IPS-20b (cell line): ENCODE measurements at regions not wholly inside any gene's neighbourhood (a gene's known extent, or its start where the extent isn't known, plus 50 kb on each side); places are given as distances from the start of the nearest gene placed in this dataset.

Experiments used
- H3K27ac ChIP-seq: one replicate; pipeline ENCODE4 v1.5.1; 2013; ENCODE audit warnings: low read length
- H3K27me3 ChIP-seq: 2 replicates; pipeline ENCODE4 v1.6.1; 2013; ENCODE audit warnings: mild to moderate bottlenecking, low read length, inconsistent platforms; ENCODE audit not compliant: insufficient read depth
- H3K36me3 ChIP-seq: 2 replicates; pipeline ENCODE4 v1.6.1; 2013; ENCODE audit warnings: low read depth, mild to moderate bottlenecking, inconsistent platforms, low read length, moderate library complexity; ENCODE audit not compliant: insufficient read depth
- H3K4me1 ChIP-seq: 2 replicates; pipeline ENCODE4 v1.6.1; 2013; ENCODE audit warnings: mild to moderate bottlenecking, control low read depth, inconsistent platforms, low read length, moderate library complexity; ENCODE audit not compliant: insufficient read depth
- H3K4me3 ChIP-seq: 2 replicates; pipeline ENCODE4 v1.5.1; 2013; ENCODE audit warnings: mild to moderate bottlenecking, low read length, inconsistent platforms
- H3K9ac ChIP-seq: 2 replicates; pipeline ENCODE4 v1.6.1; 2013; ENCODE audit warnings: low read depth, mild to moderate bottlenecking, inconsistent platforms, low read length, moderate library complexity
- H3K9me3 ChIP-seq: 2 replicates; pipeline ENCODE4 v1.6.1; 2013; ENCODE audit warnings: mild to moderate bottlenecking, low read depth, low read length, inconsistent platforms; ENCODE audit not compliant: insufficient read depth

- Histone ChIP-seq H3K27ac (no peak overlapping the region), H3K9ac (no peak overlapping the region), H3K36me3 (no peaks in the 10 kb centered on the region), H3K9me3 (peaks cover 9% of the 10 kb centered on the region; the same call in 1 of the 2 replicates), H3K4me1 (no peaks in the 10 kb centered on the region), H3K27me3 (no peaks in the 10 kb centered on the region), H3K4me3 (no peak overlapping the region)
Measured at GRCh38 chr5:27962198-27962597, 923.8 kb upstream of the CDH9 start.

GRCh38 chr5:27947088-27947487 lies 908.7 kb upstream of the CDH9 start:
- no peaks in the 10 kb centered on the region for H3K36me3 ChIP-seq
- H3K4me3 ChIP-seq = no peak overlapping the region
- H3K27me3 ChIP-seq = no peaks in the 10 kb centered on the region
- H3K4me1 ChIP-seq = no peaks in the 10 kb centered on the region
- H3K9me3 ChIP-seq = no peaks in the 10 kb centered on the region
- no peak overlapping the region for H3K9ac ChIP-seq
- no peak overlapping the region for H3K27ac ChIP-seq

- Histone ChIP-seq H3K4me1 (no peaks in the 10 kb centered on the region), H3K4me3 (no peak overlapping the region), H3K27me3 (no peaks in the 10 kb centered on the region), H3K36me3 (no peaks in the 10 kb centered on the region), H3K9ac (no peak overlapping the region), H3K27ac (no peak overlapping the region), H3K9me3 (no peaks in the 10 kb centered on the region)
Measured at GRCh38 chr5:27944471-27944870, 906.1 kb upstream of the CDH9 start.

- H3K4me1 ChIP-seq = no peaks in the 10 kb centered on the region
- no peaks in the 10 kb centered on the region for H3K27me3 ChIP-seq
- no peak overlapping the region for H3K4me3 ChIP-seq
- H3K9ac ChIP-seq = no peak overlapping the region
- no peaks in the 10 kb centered on the region for H3K9me3 ChIP-seq
- no peak overlapping the region for H3K27ac ChIP-seq
- H3K36me3 ChIP-seq = no peaks in the 10 kb centered on the region
Measured at GRCh38 chr5:27938989-27939388, 900.6 kb upstream of the CDH9 start.

- H3K27ac ChIP-seq = no peak overlapping the region
- H3K4me3 ChIP-seq = no peak overlapping the region
- no peaks in the 10 kb centered on the region for H3K27me3 ChIP-seq
- no peaks in the 10 kb centered on the region for H3K36me3 ChIP-seq
- no peak overlapping the region for H3K9ac ChIP-seq
- no peaks in the 10 kb centered on the region for H3K4me1 ChIP-seq
- H3K9me3 ChIP-seq = no peaks in the 10 kb centered on the region
Measured at GRCh38 chr5:27928060-27928459, 889.7 kb upstream of the CDH9 start.

- H3K9ac ChIP-seq = no peak overlapping the region
- no peaks in the 10 kb centered on the region for H3K4me1 ChIP-seq
- H3K27me3 ChIP-seq = no peaks in the 10 kb centered on the region
- no peaks in the 10 kb centered on the region for H3K36me3 ChIP-seq
- no peaks in the 10 kb centered on the region for H3K9me3 ChIP-seq
- no peak overlapping the region for H3K4me3 ChIP-seq
- no peak overlapping the region for H3K27ac ChIP-seq
Measured at GRCh38 chr5:27911216-27911615, 872.8 kb upstream of the CDH9 start.

GRCh38 chr5:27908341-27908740 lies 870.0 kb upstream of the CDH9 start:
- Histone ChIP-seq H3K36me3 (no peaks in the 10 kb centered on the region), H3K9ac (no peak overlapping the region), H3K4me3 (no peak overlapping the region), H3K27ac (no peak overlapping the region), H3K27me3 (no peaks in the 10 kb centered on the region), H3K9me3 (no peaks in the 10 kb centered on the region), H3K4me1 (no peaks in the 10 kb centered on the region)

GRCh38 chr5:27906931-27907601 lies 868.7 kb upstream of the CDH9 start:
- Histone ChIP-seq H3K9ac (no peak overlapping the region), H3K4me3 (no peak overlapping the region), H3K27ac (no peak overlapping the region), H3K27me3 (no peaks in the 10 kb centered on the region), H3K4me1 (no peaks in the 10 kb centered on the region), H3K36me3 (no peaks in the 10 kb centered on the region), H3K9me3 (no peaks in the 10 kb centered on the region)

- Histone ChIP-seq H3K9me3 (no peaks in the 10 kb centered on the region), H3K9ac (no peak overlapping the region), H3K27me3 (no peaks in the 10 kb centered on the region), H3K4me3 (no peak overlapping the region), H3K36me3 (no peaks in the 10 kb centered on the region), H3K4me1 (no peaks in the 10 kb centered on the region), H3K27ac (no peak overlapping the region)
Measured at GRCh38 chr5:27906481-27906880, 868.1 kb upstream of the CDH9 start.

GRCh38 chr5:27900761-27901160 lies 862.4 kb upstream of the CDH9 start:
- H3K36me3 ChIP-seq = no peaks in the 10 kb centered on the region
- H3K9ac ChIP-seq = no peak overlapping the region
- H3K27me3 ChIP-seq = no peaks in the 10 kb centered on the region
- H3K9me3 ChIP-seq = peaks cover 4% of the 10 kb centered on the region; the same call in 1 of the 2 replicates
- H3K4me3 ChIP-seq = no peak overlapping the region
- no peak overlapping the region for H3K27ac ChIP-seq
- no peaks in the 10 kb centered on the region for H3K4me1 ChIP-seq

- H3K9ac ChIP-seq = no peak overlapping the region
- H3K27me3 ChIP-seq = no peaks in the 10 kb centered on the region
- H3K27ac ChIP-seq = no peak overlapping the region
- H3K4me1 ChIP-seq = no peaks in the 10 kb centered on the region
- no peaks in the 10 kb centered on the region; the same call in 1 of the 2 replicates for H3K9me3 ChIP-seq
- H3K4me3 ChIP-seq = no peak overlapping the region
- H3K36me3 ChIP-seq = no peaks in the 10 kb centered on the region
Measured at GRCh38 chr5:27876071-27876470, 837.7 kb upstream of the CDH9 start.

- no peaks in the 10 kb centered on the region for H3K4me1 ChIP-seq
- no peaks in the 10 kb centered on the region; the same call in 1 of the 2 replicates for H3K9me3 ChIP-seq
- H3K36me3 ChIP-seq = no peaks in the 10 kb centered on the region
- H3K4me3 ChIP-seq = no peak overlapping the region
- no peaks in the 10 kb centered on the region for H3K27me3 ChIP-seq
- no peak overlapping the region for H3K9ac ChIP-seq
- H3K27ac ChIP-seq = no peak overlapping the region
Measured at GRCh38 chr5:27875148-27875547, 836.8 kb upstream of the CDH9 start.
